ENCODE measurements at regions not wholly inside any gene's neighbourhood (a gene's known extent, or its start where the extent isn't known, plus 50 kb on each side); places are given as distances from the start of the nearest gene placed in this dataset.

GRCh38 chr15:94080416-94080815 is 150.9 kb upstream of the MCTP2 start (continued):
- TF ChIP-seq, protein P1, sequence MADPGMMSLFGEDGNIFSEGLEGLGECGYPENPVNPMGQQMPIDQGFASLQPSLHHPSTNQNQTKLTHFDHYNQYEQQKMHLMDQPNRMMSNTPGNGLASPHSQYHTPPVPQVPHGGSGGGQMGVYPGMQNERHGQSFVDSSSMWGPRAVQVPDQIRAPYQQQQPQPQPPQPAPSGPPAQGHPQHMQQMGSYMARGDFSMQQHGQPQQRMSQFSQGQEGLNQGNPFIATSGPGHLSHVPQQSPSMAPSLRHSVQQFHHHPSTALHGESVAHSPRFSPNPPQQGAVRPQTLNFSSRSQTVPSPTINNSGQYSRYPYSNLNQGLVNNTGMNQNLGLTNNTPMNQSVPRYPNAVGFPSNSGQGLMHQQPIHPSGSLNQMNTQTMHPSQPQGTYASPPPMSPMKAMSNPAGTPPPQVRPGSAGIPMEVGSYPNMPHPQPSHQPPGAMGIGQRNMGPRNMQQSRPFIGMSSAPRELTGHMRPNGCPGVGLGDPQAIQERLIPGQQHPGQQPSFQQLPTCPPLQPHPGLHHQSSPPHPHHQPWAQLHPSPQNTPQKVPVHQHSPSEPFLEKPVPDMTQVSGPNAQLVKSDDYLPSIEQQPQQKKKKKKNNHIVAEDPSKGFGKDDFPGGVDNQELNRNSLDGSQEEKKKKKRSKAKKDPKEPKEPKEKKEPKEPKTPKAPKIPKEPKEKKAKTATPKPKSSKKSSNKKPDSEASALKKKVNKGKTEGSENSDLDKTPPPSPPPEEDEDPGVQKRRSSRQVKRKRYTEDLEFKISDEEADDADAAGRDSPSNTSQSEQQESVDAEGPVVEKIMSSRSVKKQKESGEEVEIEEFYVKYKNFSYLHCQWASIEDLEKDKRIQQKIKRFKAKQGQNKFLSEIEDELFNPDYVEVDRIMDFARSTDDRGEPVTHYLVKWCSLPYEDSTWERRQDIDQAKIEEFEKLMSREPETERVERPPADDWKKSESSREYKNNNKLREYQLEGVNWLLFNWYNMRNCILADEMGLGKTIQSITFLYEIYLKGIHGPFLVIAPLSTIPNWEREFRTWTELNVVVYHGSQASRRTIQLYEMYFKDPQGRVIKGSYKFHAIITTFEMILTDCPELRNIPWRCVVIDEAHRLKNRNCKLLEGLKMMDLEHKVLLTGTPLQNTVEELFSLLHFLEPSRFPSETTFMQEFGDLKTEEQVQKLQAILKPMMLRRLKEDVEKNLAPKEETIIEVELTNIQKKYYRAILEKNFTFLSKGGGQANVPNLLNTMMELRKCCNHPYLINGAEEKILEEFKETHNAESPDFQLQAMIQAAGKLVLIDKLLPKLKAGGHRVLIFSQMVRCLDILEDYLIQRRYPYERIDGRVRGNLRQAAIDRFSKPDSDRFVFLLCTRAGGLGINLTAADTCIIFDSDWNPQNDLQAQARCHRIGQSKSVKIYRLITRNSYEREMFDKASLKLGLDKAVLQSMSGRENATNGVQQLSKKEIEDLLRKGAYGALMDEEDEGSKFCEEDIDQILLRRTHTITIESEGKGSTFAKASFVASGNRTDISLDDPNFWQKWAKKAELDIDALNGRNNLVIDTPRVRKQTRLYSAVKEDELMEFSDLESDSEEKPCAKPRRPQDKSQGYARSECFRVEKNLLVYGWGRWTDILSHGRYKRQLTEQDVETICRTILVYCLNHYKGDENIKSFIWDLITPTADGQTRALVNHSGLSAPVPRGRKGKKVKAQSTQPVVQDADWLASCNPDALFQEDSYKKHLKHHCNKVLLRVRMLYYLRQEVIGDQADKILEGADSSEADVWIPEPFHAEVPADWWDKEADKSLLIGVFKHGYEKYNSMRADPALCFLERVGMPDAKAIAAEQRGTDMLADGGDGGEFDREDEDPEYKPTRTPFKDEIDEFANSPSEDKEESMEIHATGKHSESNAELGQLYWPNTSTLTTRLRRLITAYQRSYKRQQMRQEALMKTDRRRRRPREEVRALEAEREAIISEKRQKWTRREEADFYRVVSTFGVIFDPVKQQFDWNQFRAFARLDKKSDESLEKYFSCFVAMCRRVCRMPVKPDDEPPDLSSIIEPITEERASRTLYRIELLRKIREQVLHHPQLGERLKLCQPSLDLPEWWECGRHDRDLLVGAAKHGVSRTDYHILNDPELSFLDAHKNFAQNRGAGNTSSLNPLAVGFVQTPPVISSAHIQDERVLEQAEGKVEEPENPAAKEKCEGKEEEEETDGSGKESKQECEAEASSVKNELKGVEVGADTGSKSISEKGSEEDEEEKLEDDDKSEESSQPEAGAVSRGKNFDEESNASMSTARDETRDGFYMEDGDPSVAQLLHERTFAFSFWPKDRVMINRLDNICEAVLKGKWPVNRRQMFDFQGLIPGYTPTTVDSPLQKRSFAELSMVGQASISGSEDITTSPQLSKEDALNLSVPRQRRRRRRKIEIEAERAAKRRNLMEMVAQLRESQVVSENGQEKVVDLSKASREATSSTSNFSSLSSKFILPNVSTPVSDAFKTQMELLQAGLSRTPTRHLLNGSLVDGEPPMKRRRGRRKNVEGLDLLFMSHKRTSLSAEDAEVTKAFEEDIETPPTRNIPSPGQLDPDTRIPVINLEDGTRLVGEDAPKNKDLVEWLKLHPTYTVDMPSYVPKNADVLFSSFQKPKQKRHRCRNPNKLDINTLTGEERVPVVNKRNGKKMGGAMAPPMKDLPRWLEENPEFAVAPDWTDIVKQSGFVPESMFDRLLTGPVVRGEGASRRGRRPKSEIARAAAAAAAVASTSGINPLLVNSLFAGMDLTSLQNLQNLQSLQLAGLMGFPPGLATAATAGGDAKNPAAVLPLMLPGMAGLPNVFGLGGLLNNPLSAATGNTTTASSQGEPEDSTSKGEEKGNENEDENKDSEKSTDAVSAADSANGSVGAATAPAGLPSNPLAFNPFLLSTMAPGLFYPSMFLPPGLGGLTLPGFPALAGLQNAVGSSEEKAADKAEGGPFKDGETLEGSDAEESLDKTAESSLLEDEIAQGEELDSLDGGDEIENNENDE (IDR thresholded peaks at IDR 0.05; ENCODE audit: insufficient replicate concordance, low read length): no peak
- TF ChIP-seq JUND (IDR thresholded peaks at IDR 0.05; ENCODE audit: low read length): no peak
- TF ChIP-seq SP2 (IDR thresholded peaks at IDR 0.05; ENCODE audit: low read length): no peak
- no peak for TF ChIP-seq TEAD4 (IDR thresholded peaks at IDR 0.05; ENCODE audit: low read depth, low read length)
- no peak for TF ChIP-seq JUN (IDR thresholded peaks at IDR 0.05; ENCODE audit: low read depth, low read length)
- TF ChIP-seq KDM4A (IDR thresholded peaks at IDR 0.05; ENCODE audit: low read depth, low read length, severe bottlenecking): no peak
- no peak for TF ChIP-seq NANOG (IDR thresholded peaks at IDR 0.05; ENCODE audit: insufficient read depth, low read depth, low read length, poor library complexity, severe bottlenecking)
- TF ChIP-seq BRCA1 (IDR thresholded peaks at IDR 0.05; ENCODE audit: low read depth, low read length): no peak

Measured in H1 (cell line).